Keratinocyte (primary cell): ENCODE measurements at regions not wholly inside any gene's neighbourhood (a gene's known extent, or its start where the extent isn't known, plus 50 kb on each side); places are given as distances from the start of the nearest gene placed in this dataset.

Experiments used
- EZH2 ChIP-seq: IDR thresholded peaks from one replicate; pipeline ENCODE4 v1.6.1; 2012; ENCODE audit warnings: inconsistent platforms, mild to moderate bottlenecking, low read length, moderate library complexity
- TF ChIP-seq, protein P1 (sequence below), 3 experiments: IDR thresholded peaks in 1 of 3; conservative IDR thresholded peaks in 1 of 3; optimal IDR thresholded peaks in 1 of 3; 2 replicates in 2 of 3; 3 replicates in 1 of 3; pipeline versions ENCODE3 to v1.5.1; 2011; ENCODE audit warnings: low read length in 3 of 3, mild to moderate bottlenecking in 3 of 3, moderate library complexity in 2 of 3, control low read depth in 1 of 3, inconsistent platforms in 1 of 3; ENCODE audit not compliant: insufficient read depth in 2 of 3; ENCODE audit errors: extremely low read depth in 1 of 3

- TF ChIP-seq, protein P1, sequence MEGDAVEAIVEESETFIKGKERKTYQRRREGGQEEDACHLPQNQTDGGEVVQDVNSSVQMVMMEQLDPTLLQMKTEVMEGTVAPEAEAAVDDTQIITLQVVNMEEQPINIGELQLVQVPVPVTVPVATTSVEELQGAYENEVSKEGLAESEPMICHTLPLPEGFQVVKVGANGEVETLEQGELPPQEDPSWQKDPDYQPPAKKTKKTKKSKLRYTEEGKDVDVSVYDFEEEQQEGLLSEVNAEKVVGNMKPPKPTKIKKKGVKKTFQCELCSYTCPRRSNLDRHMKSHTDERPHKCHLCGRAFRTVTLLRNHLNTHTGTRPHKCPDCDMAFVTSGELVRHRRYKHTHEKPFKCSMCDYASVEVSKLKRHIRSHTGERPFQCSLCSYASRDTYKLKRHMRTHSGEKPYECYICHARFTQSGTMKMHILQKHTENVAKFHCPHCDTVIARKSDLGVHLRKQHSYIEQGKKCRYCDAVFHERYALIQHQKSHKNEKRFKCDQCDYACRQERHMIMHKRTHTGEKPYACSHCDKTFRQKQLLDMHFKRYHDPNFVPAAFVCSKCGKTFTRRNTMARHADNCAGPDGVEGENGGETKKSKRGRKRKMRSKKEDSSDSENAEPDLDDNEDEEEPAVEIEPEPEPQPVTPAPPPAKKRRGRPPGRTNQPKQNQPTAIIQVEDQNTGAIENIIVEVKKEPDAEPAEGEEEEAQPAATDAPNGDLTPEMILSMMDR (optimal IDR thresholded peaks at IDR 0.05 in 1 of 3, IDR thresholded peaks at IDR 0.05 in 1 of 3, conservative IDR thresholded peaks at IDR 0.05 in 1 of 3; ENCODE audit: extremely low read depth in 1 of 3, insufficient read depth in 2 of 3, low read length in 3 of 3), result no peak
- TF ChIP-seq EZH2, result no peak
Observed at GRCh38 chr2:145380436-145381017, 860.6 kb upstream of the ZEB2 start.
